GM19455 (cell line): ENCODE measurements at regions not wholly inside any gene's neighbourhood (a gene's known extent, or its start where the extent isn't known, plus 50 kb on each side); places are given as distances from the start of the nearest gene placed in this dataset.

Experiments
- ATAC-seq: cut with Tn5 transposase; IDR thresholded peaks from one replicate; pipeline ENCODE4 v1.9.1; 2021; ENCODE audit not compliant: unreplicated experiment

GRCh38 chr3:87354398-87354797 is 78.0 kb upstream of the POU1F1 start:
- no peak for ATAC-seq

GRCh38 chr3:87351937-87352336 is 75.6 kb upstream of the POU1F1 start:
- no peak for ATAC-seq

GRCh38 chr3:87350367-87351199 is 74.2 kb upstream of the POU1F1 start:
- ATAC-seq: peak; percentile 98

GRCh38 chr3:87349833-87350232 is 73.4 kb upstream of the POU1F1 start:
- no peak for ATAC-seq

- no peak for ATAC-seq
These were observed 60.4 kb upstream of the POU1F1 start for GRCh38 chr3:87336761-87337160.

- no peak for ATAC-seq
These were observed 59.5 kb upstream of the POU1F1 start for GRCh38 chr3:87335931-87336330.

GRCh38 chr3:87333393-87333892 is 57.1 kb upstream of the POU1F1 start:
- ATAC-seq: no peak

GRCh38 chr3:87332789-87333188 is 56.4 kb upstream of the POU1F1 start:
- no peak for ATAC-seq

GRCh38 chr3:87329065-87329464 is 52.7 kb upstream of the POU1F1 start:
- ATAC-seq: no peak
